Left lung (tissue), 4 donors: ENCODE measurements at regions not wholly inside any gene's neighbourhood (a gene's known extent, or its start where the extent isn't known, plus 50 kb on each side); places are given as distances from the start of the nearest gene placed in this dataset.

ENCODE experiments used
- ATAC-seq: fragments of 200-7000 bp; cut with Tn5 transposase; one replicate; pipeline ENCODE4 v1.9.1; 2020; ENCODE audit warnings: moderate library complexity
- DNase-seq, 4 donors: peaks; one replicate each; pipeline ENCODE4 v3.0.0-alpha.2; 2013 to 2020
- H3K27ac ChIP-seq, 2 donors: fragments of 200-600 bp; sonication (generic) in 1 of 2; one replicate each; pipeline versions ENCODE4 v1.5.0 to v1.8.0; 2020 to 2021
- H3K27me3 ChIP-seq, 2 donors: fragments of 200-600 bp; sonication (generic) in 1 of 2; one replicate each; pipeline versions ENCODE4 v1.5.0 to v1.8.0; 2020 to 2021
- H3K36me3 ChIP-seq, 2 donors: fragments of 200-600 bp; sonication (generic) in 1 of 2; one replicate each; pipeline versions ENCODE4 v1.5.0 to v1.8.0; 2020 to 2021
- H3K4me1 ChIP-seq, 2 donors: fragments of 200-600 bp; one replicate each; pipeline ENCODE4 v1.8.0; 2021
- H3K4me3 ChIP-seq, 2 donors: fragments of 200-600 bp; sonication (generic) in 1 of 2; one replicate each; pipeline versions ENCODE4 v1.5.0 to v1.8.0; 2020 to 2021; ENCODE audit warnings: mild to moderate bottlenecking in 1 of 2
- H3K9me3 ChIP-seq, 2 donors: fragments of 200-600 bp; sonication (generic) in 1 of 2; one replicate each; pipeline versions ENCODE4 v1.5.0 to v1.8.0; 2020 to 2021
- CTCF ChIP-seq, 2 donors: fragments of 200-600 bp; sonication (generic) in 1 of 2; IDR thresholded peaks; one replicate each; pipeline versions ENCODE4 v1.5.0 to v1.8.0; 2021; ENCODE audit warnings: antibody characterized with exemption in 2 of 2
- intact Hi-C, 2 donors: fragments of 100-400 bp; cut with DNase I; formaldehyde crosslinking; loops; one replicate each; pipeline versions ENCODE4 v1.11.2 to v1.14.2; 2022
- donor health status: DM: no; HTN: yes; CAD: no.
- donor health status: DM: no; HTN: no; CAD: no.

GRCh38 chrX:5490786-5491563 lies 737.7 kb downstream of the NLGN4X start:
- Histone ChIP-seq H3K9me3 (no peaks in the 10 kb centered on the region), H3K27me3 (no peaks in the 10 kb centered on the region), H3K4me1 (no peaks in the 10 kb centered on the region), H3K36me3 (no peaks in the 10 kb centered on the region), H3K4me3 (no peak overlapping the region), H3K27ac (no peak overlapping the region)
- DNase-seq (no peak), ATAC-seq (no peak)
- TF ChIP-seq CTCF (IDR thresholded peaks at IDR 0.05) = no peak
- intact Hi-C loops = no loop called here

GRCh38 chrX:5474282-5474681 lies 754.4 kb downstream of the NLGN4X start:
- no peak overlapping the region for H3K4me3 ChIP-seq
- no peak for DNase-seq
- no peaks in the 10 kb centered on the region for H3K4me1 ChIP-seq
- ATAC-seq = no peak
- H3K36me3 ChIP-seq = no peaks in the 10 kb centered on the region
- intact Hi-C loops = no loop called here
- H3K9me3 ChIP-seq = peaks cover 0 to 5% of the 10 kb centered on the region in 2 donors
- H3K27me3 ChIP-seq = no peaks in the 10 kb centered on the region
- H3K27ac ChIP-seq = no peak overlapping the region
- TF ChIP-seq CTCF (IDR thresholded peaks at IDR 0.05) = no peak

- Histone ChIP-seq H3K9me3 (no peaks in the 10 kb centered on the region), H3K27me3 (no peaks in the 10 kb centered on the region), H3K4me3 (no peak overlapping the region), H3K27ac (no peak overlapping the region), H3K4me1 (no peaks in the 10 kb centered on the region), H3K36me3 (no peaks in the 10 kb centered on the region)
- intact Hi-C loops = no loop called here
- no peak for DNase-seq
- no peak for TF ChIP-seq CTCF (IDR thresholded peaks at IDR 0.05)
- ATAC-seq = no peak
Observed at GRCh38 chrX:5458300-5458842, 770.3 kb downstream of the NLGN4X start.

- DNase-seq (no peak), ATAC-seq (no peak)
- H3K27me3 ChIP-seq = no peaks in the 10 kb centered on the region
- H3K4me3 ChIP-seq = no peak overlapping the region
- TF ChIP-seq CTCF (IDR thresholded peaks at IDR 0.05) = no peak
- no peaks in the 10 kb centered on the region for H3K36me3 ChIP-seq
- intact Hi-C loops = no loop called here
- H3K27ac ChIP-seq = no peak overlapping the region
- H3K9me3 ChIP-seq = no peaks in the 10 kb centered on the region
- H3K4me1 ChIP-seq = no peaks in the 10 kb centered on the region
Observed at GRCh38 chrX:5449323-5449722, 779.3 kb downstream of the NLGN4X start.

GRCh38 chrX:5431823-5432222 lies 796.8 kb downstream of the NLGN4X start:
- no peak for ATAC-seq
- intact Hi-C loops = no loop called here
- no peaks in the 10 kb centered on the region for H3K27me3 ChIP-seq
- H3K4me3 ChIP-seq = no peak overlapping the region
- no peak for TF ChIP-seq CTCF (IDR thresholded peaks at IDR 0.05)
- no peak for DNase-seq
- no peaks in the 10 kb centered on the region for H3K4me1 ChIP-seq
- no peaks in the 10 kb centered on the region for H3K9me3 ChIP-seq
- H3K36me3 ChIP-seq = no peaks in the 10 kb centered on the region
- H3K27ac ChIP-seq = no peak overlapping the region
